GM19455 (cell line): ENCODE measurements at regions not wholly inside any gene's neighbourhood (a gene's known extent, or its start where the extent isn't known, plus 50 kb on each side); places are given as distances from the start of the nearest gene placed in this dataset.
"Not testable (repeated sequence)": the region's sequence is repeated elsewhere in the genome, so short reads cannot be mapped to it uniquely, and the experiment has no call there.

Experiments
- ATAC-seq: cut with Tn5 transposase; IDR thresholded peaks from one replicate; pipeline ENCODE4 v1.9.1; 2021; ENCODE audit not compliant: unreplicated experiment

GRCh38 chr5:102554082-102554481 lies 55.3 kb upstream of the SLCO6A1 start:
- no peak for ATAC-seq

- ATAC-seq, result no peak
Observed at GRCh38 chr5:102554728-102555127, 55.9 kb upstream of the SLCO6A1 start.

GRCh38 chr5:102561894-102562760 lies 63.3 kb upstream of the SLCO6A1 start:
- peak; percentile 82 for ATAC-seq

GRCh38 chr5:102570747-102571146 lies 71.9 kb upstream of the SLCO6A1 start:
- no peak for ATAC-seq

- no peak for ATAC-seq
Observed at GRCh38 chr5:102578362-102578761, 79.6 kb upstream of the SLCO6A1 start.

- ATAC-seq, result no peak
Observed at GRCh38 chr5:102579379-102579778, 80.6 kb upstream of the SLCO6A1 start.

GRCh38 chr5:102581011-102581410 lies 82.2 kb upstream of the SLCO6A1 start:
- ATAC-seq, result no peak

GRCh38 chr5:102582696-102583095 lies 83.9 kb upstream of the SLCO6A1 start:
- no peak for ATAC-seq

- no peak for ATAC-seq
Observed at GRCh38 chr5:102583276-102584124, 84.7 kb upstream of the SLCO6A1 start.

- no peak for ATAC-seq
Observed at GRCh38 chr5:102589661-102590060, 90.9 kb upstream of the SLCO6A1 start.

GRCh38 chr5:102590467-102590866 lies 91.7 kb upstream of the SLCO6A1 start:
- ATAC-seq, result no peak

- ATAC-seq, result peak; percentile 72
Observed at GRCh38 chr5:102591650-102592049, 92.8 kb upstream of the SLCO6A1 start.

GRCh38 chr5:102592586-102592985 lies 93.8 kb upstream of the SLCO6A1 start:
- ATAC-seq, result not testable (repeated sequence)

GRCh38 chr5:102594192-102594591 lies 95.4 kb upstream of the SLCO6A1 start:
- ATAC-seq, result no peak

GRCh38 chr5:102595332-102595731 lies 96.5 kb upstream of the SLCO6A1 start:
- no peak for ATAC-seq

GRCh38 chr5:102596113-102596512 lies 97.3 kb upstream of the SLCO6A1 start:
- no peak for ATAC-seq

GRCh38 chr5:102596951-102597350 lies 98.2 kb upstream of the SLCO6A1 start:
- ATAC-seq, result no peak

- ATAC-seq, result no peak
Observed at GRCh38 chr5:102599289-102599688, 100.5 kb upstream of the SLCO6A1 start.

GRCh38 chr5:102600964-102601363 lies 102.2 kb upstream of the SLCO6A1 start:
- no peak for ATAC-seq

- no peak for ATAC-seq
Observed at GRCh38 chr5:102603670-102604069, 104.9 kb upstream of the SLCO6A1 start.

GRCh38 chr5:102608414-102608813 lies 109.6 kb upstream of the SLCO6A1 start:
- no peak for ATAC-seq

GRCh38 chr5:102611312-102611711 lies 112.5 kb upstream of the SLCO6A1 start:
- ATAC-seq, result no peak
